Stimulated activated CD8-positive, alpha-beta memory T cell treated with anti-CD3 and anti-CD28 coated beads, Interleukin-7, amount 100 ng/mL, for 24 hours (primary cell): ENCODE measurements at regions not wholly inside any gene's neighbourhood (a gene's known extent, or its start where the extent isn't known, plus 50 kb on each side); places are given as distances from the start of the nearest gene placed in this dataset.
"Not testable (repeated sequence)": the region's sequence is repeated elsewhere in the genome, so short reads cannot be mapped to it uniquely, and the experiment has no call there.

ENCODE experiments used
- DNase-seq: peaks from one replicate; pipeline ENCODE4 v3.0.0-alpha.2; 2020; ENCODE audit warnings: low read depth

GRCh38 chr2:131671841-131672470 is 144.3 kb downstream of the CCDC74A start:
- not testable (repeated sequence) for DNase-seq

DNA sequence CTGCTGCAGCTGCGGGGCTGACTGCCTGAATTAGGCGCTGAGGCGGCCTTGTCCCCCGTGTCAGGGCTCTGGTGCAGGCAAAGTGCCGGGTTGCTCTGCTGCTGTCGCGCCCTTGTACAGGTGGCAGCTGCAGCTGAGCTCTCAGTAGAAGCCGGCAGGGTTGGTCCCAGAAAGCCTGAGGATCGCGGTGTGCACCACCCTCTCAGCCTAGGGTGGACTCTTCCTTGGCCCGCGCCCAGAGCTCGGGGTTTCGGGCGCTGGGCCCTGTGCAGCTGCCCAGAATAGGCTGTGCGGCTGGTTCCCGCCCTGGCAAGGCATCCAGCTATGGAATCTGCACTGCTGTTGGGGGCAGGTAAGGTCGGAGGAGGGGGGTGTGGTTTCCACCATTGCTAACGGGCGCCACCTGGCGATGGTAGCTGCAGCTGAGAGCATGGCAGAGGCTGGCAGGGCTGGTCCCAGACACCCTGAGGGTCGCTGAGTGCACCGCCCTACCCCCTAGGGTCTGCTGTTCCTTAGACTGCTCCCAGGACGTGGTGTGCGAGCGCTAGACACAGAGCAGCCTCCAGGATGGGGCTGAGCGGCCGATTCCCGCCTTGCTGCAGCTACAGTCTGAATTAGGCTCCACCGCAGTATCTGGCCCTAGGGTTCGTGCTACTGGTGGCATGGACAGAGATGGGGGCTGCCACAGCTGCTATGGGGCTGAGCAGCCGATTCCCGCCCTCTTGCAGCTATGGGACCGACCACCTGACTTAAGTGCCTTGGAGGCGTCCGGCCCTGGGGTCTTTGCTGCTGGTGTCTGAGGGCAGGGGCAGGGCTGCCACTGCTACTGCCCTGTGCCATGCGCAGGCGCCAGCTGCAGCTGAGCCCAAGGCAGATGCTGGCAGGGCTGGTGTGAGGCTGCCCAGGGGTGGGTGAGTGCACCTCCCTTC is 145.0 kb downstream of the CCDC74A start:
- DNase-seq, result peak; percentile 25

GRCh38 chr2:131673400-131674173 is 145.9 kb downstream of the CCDC74A start:
- peak; percentile 29 for DNase-seq

DNA sequence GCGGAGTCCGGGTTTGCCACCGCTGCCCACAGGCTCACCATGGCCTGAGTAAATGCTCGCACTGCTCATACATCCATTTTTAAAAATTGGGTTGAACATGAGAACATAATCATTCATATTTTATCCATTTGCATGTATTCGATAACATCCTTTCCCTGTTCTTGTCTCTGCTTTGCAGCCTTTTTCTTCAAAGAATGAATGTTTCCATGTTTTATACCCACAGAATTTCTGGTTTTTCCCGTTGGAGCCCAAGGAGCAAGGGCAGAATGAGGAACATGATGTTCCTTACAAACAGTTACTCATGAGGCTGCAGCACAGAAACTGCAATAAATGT is 146.5 kb downstream of the CCDC74A start:
- no peak for DNase-seq

- DNase-seq, result not testable (repeated sequence)
Observed at GRCh38 chr2:131681611-131682121, 154.0 kb downstream of the CCDC74A start.

DNA sequence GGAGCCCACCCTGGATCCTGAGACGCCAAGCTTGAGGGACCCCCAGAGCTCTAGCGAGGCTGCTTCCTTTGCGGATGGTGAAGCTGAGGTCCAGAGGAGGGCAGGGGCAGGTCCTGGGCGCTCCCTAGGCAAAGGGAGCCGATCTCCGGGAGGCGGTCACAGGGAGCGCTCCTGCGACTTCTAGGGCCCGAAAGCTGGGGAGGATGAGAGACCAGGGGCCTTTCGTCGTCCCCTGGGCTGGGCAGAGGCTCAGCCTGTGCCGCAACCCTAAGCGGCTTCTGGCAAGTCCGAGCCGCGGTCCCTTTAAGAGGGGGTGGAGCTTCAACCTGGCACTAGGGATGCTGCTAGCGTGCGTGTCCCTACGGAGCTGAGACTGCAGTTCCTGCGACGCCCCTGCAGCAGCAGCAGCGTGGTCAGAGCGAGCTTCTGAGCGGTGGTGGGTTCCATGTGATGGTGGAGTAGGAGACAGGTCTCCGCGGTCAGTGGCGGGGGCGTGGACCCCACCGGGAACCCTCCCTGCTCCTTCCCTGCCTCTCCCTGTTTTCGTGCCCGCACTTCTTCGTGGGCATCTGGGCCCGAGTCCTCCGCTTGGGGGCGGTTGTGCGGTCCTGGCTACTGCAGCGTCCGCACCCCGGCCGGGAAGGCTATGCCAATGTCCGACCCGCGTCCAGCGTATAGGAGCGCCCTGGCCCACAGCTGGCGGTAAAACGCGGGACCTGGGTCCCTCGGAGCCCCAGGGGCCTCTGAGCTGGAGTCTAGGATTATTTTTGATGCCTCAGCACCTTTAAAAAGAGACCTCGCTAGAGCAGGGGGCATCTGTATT is 154.6 kb downstream of the CCDC74A start:
- peak; percentile 40 for DNase-seq

- DNase-seq, result not testable (repeated sequence)
Observed at GRCh38 chr2:131682945-131683330, 155.2 kb downstream of the CCDC74A start.

- DNase-seq, result not testable (repeated sequence)
Observed at GRCh38 chr2:131684631-131685316, 157.1 kb downstream of the CCDC74A start.

DNA sequence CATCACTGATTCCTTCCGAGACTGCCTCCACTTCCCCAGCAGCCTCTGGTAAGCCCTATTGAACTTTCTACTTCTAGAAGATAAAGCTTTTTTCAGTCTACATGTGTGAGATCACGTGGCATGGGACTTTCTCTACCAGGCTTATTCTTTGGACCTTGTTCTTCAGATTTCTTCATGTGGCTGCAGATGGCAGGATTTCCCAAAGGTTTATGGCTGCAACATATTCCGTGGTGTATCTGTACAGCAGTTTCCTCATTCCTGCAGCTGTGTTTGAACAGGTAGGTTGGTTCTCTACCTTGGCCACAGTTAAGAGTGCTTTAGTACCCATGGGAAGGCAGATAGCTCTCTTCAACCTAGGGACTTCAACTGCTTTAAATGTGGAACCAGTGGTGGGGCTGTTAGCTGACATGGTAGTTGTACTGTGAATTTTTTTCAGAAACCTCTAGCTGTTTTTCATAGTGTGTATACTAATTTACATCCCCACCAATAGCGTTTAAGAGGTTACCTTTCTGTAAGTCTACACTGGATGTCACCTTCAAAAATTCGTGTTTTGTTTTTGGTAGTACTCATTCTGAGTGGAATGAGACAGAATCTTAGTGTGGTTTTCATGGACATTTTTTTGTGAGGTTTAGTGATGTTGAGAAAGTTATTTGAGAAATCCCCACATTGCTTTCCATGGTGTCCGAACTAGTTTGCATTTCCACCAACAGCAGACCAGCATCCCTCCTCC is 158.6 kb downstream of the CCDC74A start:
- not testable (repeated sequence) for DNase-seq

DNA sequence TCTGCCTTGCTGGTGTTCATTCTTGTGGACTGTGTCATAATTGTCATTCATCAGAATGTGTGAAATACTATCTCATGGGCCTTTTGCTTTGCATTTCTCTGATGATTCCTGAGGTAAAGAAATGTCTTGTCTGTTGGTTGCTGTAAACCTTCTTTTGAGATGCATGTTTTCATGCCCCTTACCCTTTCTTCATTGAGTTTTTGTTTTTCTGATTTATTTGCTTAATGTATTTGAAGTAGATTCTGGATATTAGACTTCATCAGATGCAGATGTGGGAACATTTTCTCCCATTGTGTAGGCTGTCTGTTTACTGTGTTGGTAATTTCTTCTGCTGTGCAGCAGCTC is 159.2 kb downstream of the CCDC74A start:
- DNase-seq, result not testable (repeated sequence)

- DNase-seq, result not testable (repeated sequence)
Observed at GRCh38 chr2:131689066-131689465, 161.4 kb downstream of the CCDC74A start.

DNA sequence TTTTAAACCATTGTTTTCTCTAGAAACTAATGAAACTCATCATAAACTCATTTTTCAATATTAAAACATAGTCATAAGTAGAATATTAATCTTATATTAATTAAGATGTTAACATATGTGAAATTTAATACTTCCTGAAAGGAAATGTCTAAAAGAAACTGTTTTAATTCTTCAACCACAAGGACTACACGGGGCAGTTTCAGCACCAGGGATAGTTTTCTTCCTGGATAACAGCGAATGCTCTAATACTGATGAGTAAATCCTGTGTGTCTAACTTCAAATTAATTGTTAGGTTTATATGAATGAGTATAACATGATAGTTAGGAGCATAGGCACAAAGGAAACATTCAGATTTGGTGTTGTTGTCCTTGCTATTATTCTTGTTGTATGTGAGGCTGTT is 183.6 kb downstream of the CCDC74A start:
- DNase-seq, result not testable (repeated sequence)

DNA sequence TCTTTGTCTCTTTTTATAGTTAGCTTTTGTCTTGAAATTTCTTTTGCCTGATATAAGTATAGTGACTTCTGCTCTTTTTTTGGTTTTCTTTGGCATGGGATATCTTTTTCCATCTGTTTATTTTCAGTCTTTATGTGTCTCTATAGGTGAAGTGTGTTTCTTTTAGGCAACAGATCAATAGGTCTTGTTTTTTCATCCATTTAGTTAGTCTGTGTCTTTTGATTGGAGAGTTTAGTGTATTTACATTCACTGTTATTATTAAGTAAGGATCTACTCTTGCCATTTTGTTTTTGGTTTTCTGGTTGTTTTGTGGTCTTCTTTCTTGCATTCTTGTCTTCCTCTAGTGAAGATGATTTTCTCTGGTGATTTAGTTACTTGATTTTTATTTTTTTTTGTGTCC is 190.2 kb downstream of the CCDC74A start:
- DNase-seq, result not testable (repeated sequence)

DNA sequence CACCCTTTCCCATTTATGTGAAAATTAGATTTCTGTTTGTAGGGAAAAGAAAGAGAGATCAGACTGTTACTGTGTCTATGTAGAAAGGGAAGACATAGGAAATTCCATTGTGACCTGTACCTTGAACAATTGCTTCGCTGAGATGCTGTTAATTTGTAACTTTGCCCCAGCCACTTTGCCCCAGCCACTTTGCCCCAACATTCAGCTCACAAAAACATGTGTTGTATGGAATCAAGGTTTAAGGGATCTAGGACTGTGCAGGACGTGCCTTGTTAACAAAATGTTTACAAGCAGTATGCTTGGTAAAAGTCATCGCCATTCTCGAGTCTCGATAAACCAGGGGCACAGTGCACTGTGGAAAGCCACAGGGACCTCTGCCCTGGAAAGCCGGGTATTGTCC is 193.5 kb downstream of the CCDC74A start:
- DNase-seq, result not testable (repeated sequence)

DNA sequence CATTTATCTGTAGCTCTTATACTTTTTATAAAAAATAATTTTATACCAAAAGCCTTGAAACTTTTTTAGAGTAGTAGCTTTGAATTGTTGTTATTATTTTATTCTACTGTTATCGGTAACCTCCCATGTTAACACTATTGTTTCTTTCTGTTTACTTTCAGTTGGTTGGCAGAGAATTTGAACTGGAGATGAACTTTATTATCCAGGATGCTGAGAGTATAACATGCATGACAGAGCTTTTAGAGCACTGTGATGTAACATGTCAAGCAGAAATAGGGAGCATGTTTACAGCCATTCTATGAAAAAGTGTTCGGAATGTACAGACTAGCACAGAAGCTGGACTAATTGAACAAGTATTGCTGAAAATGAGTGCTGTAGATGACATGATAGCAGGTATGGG is 194.6 kb downstream of the CCDC74A start:
- not testable (repeated sequence) for DNase-seq

- DNase-seq, result no peak
Observed at GRCh38 chr2:131724019-131724418, 196.3 kb downstream of the CCDC74A start.

DNA sequence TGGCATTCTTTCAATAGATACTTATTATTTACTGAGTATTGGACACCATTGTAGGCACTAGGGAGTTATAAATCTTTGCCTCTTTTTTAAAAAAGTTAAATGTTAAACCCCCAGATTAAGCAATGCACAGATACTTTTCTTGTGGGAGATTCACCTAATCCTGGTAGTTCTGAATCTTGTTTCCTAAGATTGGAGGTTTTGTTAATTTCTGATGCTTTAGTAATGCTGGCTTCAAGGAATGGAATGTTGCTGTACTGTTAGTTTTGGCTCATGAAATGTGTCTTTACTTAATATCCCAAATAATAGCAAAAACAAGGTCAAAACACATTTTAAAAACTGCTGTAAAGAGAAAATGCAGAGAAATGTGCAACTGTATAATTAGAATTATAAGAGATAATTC is 200.8 kb downstream of the CCDC74A start:
- not testable (repeated sequence) for DNase-seq

- DNase-seq, result not testable (repeated sequence)
Observed at GRCh38 chr2:131733530-131733929, 205.8 kb downstream of the CCDC74A start.

- not testable (repeated sequence) for DNase-seq
Observed at GRCh38 chr2:131736406-131736805, 208.7 kb downstream of the CCDC74A start.

- not testable (repeated sequence) for DNase-seq
Observed at GRCh38 chr2:131738533-131738932, 210.8 kb downstream of the CCDC74A start.
